T-helper 2 cell treated with Interferon-gamma antibody and Interleukin-4, amounts not matched to agents 5 μg/mL and 100 μg/mL, for 36 hours (primary cell): ENCODE measurements at regions not wholly inside any gene's neighbourhood (a gene's known extent, or its start where the extent isn't known, plus 50 kb on each side); places are given as distances from the start of the nearest gene placed in this dataset.

Experiments
- DNase-seq: peaks from one replicate; pipeline ENCODE4 v3.0.0; 2021; ENCODE audit warnings: low spot score
- H3K27ac Mint-ChIP-seq: one replicate; pipeline ENCODE4 v1.8.0; 2021; ENCODE audit warnings: mild to moderate bottlenecking, mixed read lengths
- H3K27me3 Mint-ChIP-seq: one replicate; pipeline ENCODE4 v1.8.0; 2021; ENCODE audit warnings: low read depth, mixed read lengths
- H3K36me3 Mint-ChIP-seq: one replicate; pipeline ENCODE4 v1.8.0; 2021; ENCODE audit warnings: low read depth, mixed read lengths
- H3K4me1 Mint-ChIP-seq: one replicate; pipeline ENCODE4 v1.8.0; 2021; ENCODE audit warnings: low read depth, mixed read lengths
- H3K4me3 Mint-ChIP-seq: one replicate; pipeline ENCODE4 v1.8.0; 2022; ENCODE audit warnings: mild to moderate bottlenecking, moderate library complexity, mixed read lengths
- H3K9me3 Mint-ChIP-seq: one replicate; pipeline ENCODE4 v1.8.0; 2021; ENCODE audit warnings: mixed read lengths

- no peaks in the 10 kb centered on the region for H3K27me3 Mint-ChIP-seq
- DNase-seq: no peak
- no peak overlapping the region for H3K4me3 Mint-ChIP-seq
- H3K4me1 Mint-ChIP-seq: no peaks in the 10 kb centered on the region
- no peaks in the 10 kb centered on the region for H3K36me3 Mint-ChIP-seq
- no peak overlapping the region for H3K27ac Mint-ChIP-seq
- peaks cover 18% of the 10 kb centered on the region for H3K9me3 Mint-ChIP-seq
Observed at GRCh38 chr22:49551897-49552614, 275.6 kb downstream of the BRD1 start.

- no peaks in the 10 kb centered on the region for H3K36me3 Mint-ChIP-seq
- no peak for DNase-seq
- no peak overlapping the region for H3K27ac Mint-ChIP-seq
- no peak overlapping the region for H3K4me3 Mint-ChIP-seq
- H3K4me1 Mint-ChIP-seq: no peaks in the 10 kb centered on the region
- peaks cover 17% of the 10 kb centered on the region for H3K9me3 Mint-ChIP-seq
- H3K27me3 Mint-ChIP-seq: no peaks in the 10 kb centered on the region
Observed at GRCh38 chr22:49551446-49551845, 276.2 kb downstream of the BRD1 start.

- Mint-ChIP-seq H3K4me1 (no peaks in the 10 kb centered on the region), H3K36me3 (no peaks in the 10 kb centered on the region), H3K9me3 (peaks cover 17% of the 10 kb centered on the region), H3K4me3 (no peak overlapping the region), H3K27ac (no peak overlapping the region), H3K27me3 (no peaks in the 10 kb centered on the region)
- DNase-seq: no peak
Observed at GRCh38 chr22:49550766-49551362, 276.8 kb downstream of the BRD1 start.

GRCh38 chr22:49550141-49550430, 277.6 kb downstream of the BRD1 start:
- DNase-seq: no peak
- H3K4me3 Mint-ChIP-seq: no peak overlapping the region
- no peaks in the 10 kb centered on the region for H3K36me3 Mint-ChIP-seq
- H3K4me1 Mint-ChIP-seq: no peaks in the 10 kb centered on the region
- no peaks in the 10 kb centered on the region for H3K27me3 Mint-ChIP-seq
- H3K9me3 Mint-ChIP-seq: peaks cover 17% of the 10 kb centered on the region
- H3K27ac Mint-ChIP-seq: no peak overlapping the region

- no peak overlapping the region for H3K27ac Mint-ChIP-seq
- H3K4me1 Mint-ChIP-seq: no peaks in the 10 kb centered on the region
- H3K27me3 Mint-ChIP-seq: no peaks in the 10 kb centered on the region
- no peaks in the 10 kb centered on the region for H3K36me3 Mint-ChIP-seq
- no peak overlapping the region for H3K4me3 Mint-ChIP-seq
- H3K9me3 Mint-ChIP-seq: peaks cover 17% of the 10 kb centered on the region
- no peak for DNase-seq
Observed at GRCh38 chr22:49549256-49550140, 278.2 kb downstream of the BRD1 start.

- no peaks in the 10 kb centered on the region for H3K27me3 Mint-ChIP-seq
- no peaks in the 10 kb centered on the region for H3K36me3 Mint-ChIP-seq
- no peaks in the 10 kb centered on the region for H3K4me1 Mint-ChIP-seq
- H3K4me3 Mint-ChIP-seq: no peak overlapping the region
- peaks cover 17% of the 10 kb centered on the region for H3K9me3 Mint-ChIP-seq
- DNase-seq: no peak
- H3K27ac Mint-ChIP-seq: no peak overlapping the region
Observed at GRCh38 chr22:49548356-49549202, 279.1 kb downstream of the BRD1 start.

GRCh38 chr22:49547751-49548239, 279.9 kb downstream of the BRD1 start:
- Mint-ChIP-seq H3K36me3 (no peaks in the 10 kb centered on the region), H3K27ac (no peak overlapping the region), H3K9me3 (peaks cover 17% of the 10 kb centered on the region), H3K27me3 (no peaks in the 10 kb centered on the region), H3K4me1 (no peaks in the 10 kb centered on the region), H3K4me3 (no peak overlapping the region)
- no peak for DNase-seq

GRCh38 chr22:49546811-49547585, 280.7 kb downstream of the BRD1 start:
- Mint-ChIP-seq H3K9me3 (peaks cover 12% of the 10 kb centered on the region), H3K27ac (no peak overlapping the region), H3K4me1 (no peaks in the 10 kb centered on the region), H3K27me3 (no peaks in the 10 kb centered on the region), H3K4me3 (no peak overlapping the region), H3K36me3 (no peaks in the 10 kb centered on the region)
- no peak for DNase-seq

- no peak overlapping the region for H3K4me3 Mint-ChIP-seq
- peaks cover 4% of the 10 kb centered on the region for H3K9me3 Mint-ChIP-seq
- no peaks in the 10 kb centered on the region for H3K36me3 Mint-ChIP-seq
- H3K4me1 Mint-ChIP-seq: no peaks in the 10 kb centered on the region
- no peaks in the 10 kb centered on the region for H3K27me3 Mint-ChIP-seq
- DNase-seq: no peak
- no peak overlapping the region for H3K27ac Mint-ChIP-seq
Observed at GRCh38 chr22:49545606-49546005, 282.1 kb downstream of the BRD1 start.

GRCh38 chr22:49544286-49544685, 283.4 kb downstream of the BRD1 start:
- Mint-ChIP-seq H3K36me3 (no peaks in the 10 kb centered on the region), H3K27me3 (no peaks in the 10 kb centered on the region), H3K4me3 (no peak overlapping the region), H3K9me3 (no peaks in the 10 kb centered on the region), H3K27ac (no peak overlapping the region), H3K4me1 (no peaks in the 10 kb centered on the region)
- no peak for DNase-seq

GRCh38 chr22:49543876-49544275, 283.8 kb downstream of the BRD1 start:
- Mint-ChIP-seq H3K4me3 (no peak overlapping the region), H3K27ac (no peak overlapping the region), H3K36me3 (no peaks in the 10 kb centered on the region), H3K4me1 (no peaks in the 10 kb centered on the region), H3K27me3 (no peaks in the 10 kb centered on the region), H3K9me3 (no peaks in the 10 kb centered on the region)
- DNase-seq: no peak

GRCh38 chr22:49541693-49542230, 285.9 kb downstream of the BRD1 start:
- H3K27me3 Mint-ChIP-seq: no peaks in the 10 kb centered on the region
- H3K4me3 Mint-ChIP-seq: no peak overlapping the region
- no peaks in the 10 kb centered on the region for H3K4me1 Mint-ChIP-seq
- H3K9me3 Mint-ChIP-seq: no peaks in the 10 kb centered on the region
- no peaks in the 10 kb centered on the region for H3K36me3 Mint-ChIP-seq
- no peak overlapping the region for H3K27ac Mint-ChIP-seq
- no peak for DNase-seq
